Right atrium auricular region (tissue), 2 donors: ENCODE measurements at regions not wholly inside any gene's neighbourhood (a gene's known extent, or its start where the extent isn't known, plus 50 kb on each side); places are given as distances from the start of the nearest gene placed in this dataset.

Source experiments
- DNase-seq: peaks from one replicate; pipeline ENCODE4 v3.0.0-alpha.2; 2019; ENCODE audit warnings: low spot score
- H3K27ac ChIP-seq, 2 donors: fragments of 200-600 bp; sonication (generic); 1 replicate in 1 of 2; 2 replicates in 1 of 2; pipeline ENCODE4 v1.5.1; 2016 to 2019
- H3K27me3 ChIP-seq, 2 donors: fragments of 200-600 bp; sonication (generic); one replicate each; pipeline versions ENCODE4 v1.5.1 to v1.6.0; 2017 to 2019
- H3K36me3 ChIP-seq: fragments of 200-600 bp; sonication (generic); one replicate; pipeline ENCODE4 v1.5.1; 2016
- H3K4me1 ChIP-seq, 2 donors: fragments of 200-600 bp; sonication (generic); one replicate each; pipeline versions ENCODE4 v1.5.1 to v1.6.0; 2017 to 2019
- H3K4me3 ChIP-seq, 2 donors: fragments of 200-600 bp; sonication (generic); 1 replicate in 1 of 2; 2 replicates in 1 of 2; pipeline ENCODE4 v1.5.1; 2017 to 2019; ENCODE audit warnings: mild to moderate bottlenecking in 1 of 2, moderate library complexity in 1 of 2
- H3K9me3 ChIP-seq, 2 donors: fragments of 200-600 bp; sonication (generic); one replicate each; pipeline ENCODE4 v1.5.1; 2019
- CTCF ChIP-seq, 2 donors: fragments of 200-600 bp; sonication (generic); IDR thresholded peaks; one replicate each; pipeline ENCODE4 v1.5.1; 2019; ENCODE audit warnings: antibody characterized with exemption in 2 of 2

GRCh38 chr7:26066736-26067135 lies 85.3 kb upstream of the NFE2L3 start:
- no peaks in the 10 kb centered on the region for H3K27me3 ChIP-seq
- H3K27ac ChIP-seq: no peak overlapping the region
- H3K9me3 ChIP-seq: no peaks in the 10 kb centered on the region
- no peak for TF ChIP-seq CTCF (IDR thresholded peaks at IDR 0.05)
- no peak for DNase-seq
- no peaks in the 10 kb centered on the region for H3K36me3 ChIP-seq
- H3K4me1 ChIP-seq: no peaks in the 10 kb centered on the region
- H3K4me3 ChIP-seq: no peak overlapping the region

GRCh38 chr7:26070290-26070689 lies 81.7 kb upstream of the NFE2L3 start:
- Histone ChIP-seq H3K9me3 (no peaks in the 10 kb centered on the region), H3K27me3 (no peaks in the 10 kb centered on the region), H3K36me3 (no peaks in the 10 kb centered on the region), H3K27ac (no peak overlapping the region), H3K4me1 (no peaks in the 10 kb centered on the region), H3K4me3 (no peak overlapping the region)
- DNase-seq: no peak
- no peak for TF ChIP-seq CTCF (IDR thresholded peaks at IDR 0.05)

GRCh38 chr7:26071622-26072456 lies 80.2 kb upstream of the NFE2L3 start:
- Histone ChIP-seq H3K4me3 (no peak overlapping the region), H3K27ac (no peak overlapping the region), H3K36me3 (no peaks in the 10 kb centered on the region), H3K9me3 (no peaks in the 10 kb centered on the region), H3K4me1 (no peaks in the 10 kb centered on the region), H3K27me3 (no peaks in the 10 kb centered on the region)
- no peak for DNase-seq
- TF ChIP-seq CTCF (IDR thresholded peaks at IDR 0.05): no peak

GRCh38 chr7:26073041-26073440 lies 79.0 kb upstream of the NFE2L3 start:
- no peaks in the 10 kb centered on the region for H3K36me3 ChIP-seq
- TF ChIP-seq CTCF (IDR thresholded peaks at IDR 0.05): no peak
- H3K27me3 ChIP-seq: peaks cover 0 to 8% of the 10 kb centered on the region in 2 donors
- H3K9me3 ChIP-seq: no peaks in the 10 kb centered on the region
- H3K4me1 ChIP-seq: no peaks in the 10 kb centered on the region
- no peak overlapping the region for H3K27ac ChIP-seq
- no peak for DNase-seq
- H3K4me3 ChIP-seq: no peak overlapping the region

- no peaks in the 10 kb centered on the region for H3K9me3 ChIP-seq
- H3K4me3 ChIP-seq: no peak overlapping the region
- H3K4me1 ChIP-seq: no peaks in the 10 kb centered on the region
- TF ChIP-seq CTCF (IDR thresholded peaks at IDR 0.05): no peak
- no peak overlapping the region for H3K27ac ChIP-seq
- H3K27me3 ChIP-seq: peaks cover 0 to 15% of the 10 kb centered on the region in 2 donors
- no peaks in the 10 kb centered on the region for H3K36me3 ChIP-seq
- DNase-seq: no peak
Observed at GRCh38 chr7:26074919-26075318, 77.1 kb upstream of the NFE2L3 start.

GRCh38 chr7:26076691-26077090 lies 75.3 kb upstream of the NFE2L3 start:
- no peak for DNase-seq
- H3K36me3 ChIP-seq: no peaks in the 10 kb centered on the region
- H3K27me3 ChIP-seq: peaks cover 0 to 15% of the 10 kb centered on the region in 2 donors
- no peak for TF ChIP-seq CTCF (IDR thresholded peaks at IDR 0.05)
- no peak overlapping the region for H3K4me3 ChIP-seq
- no peak overlapping the region for H3K27ac ChIP-seq
- H3K4me1 ChIP-seq: no peaks in the 10 kb centered on the region
- no peaks in the 10 kb centered on the region for H3K9me3 ChIP-seq
